Endometrial microvascular endothelial cells (primary cell): ENCODE measurements at regions not wholly inside any gene's neighbourhood (a gene's known extent, or its start where the extent isn't known, plus 50 kb on each side); places are given as distances from the start of the nearest gene placed in this dataset.
"Not testable (repeated sequence)": the region's sequence is repeated elsewhere in the genome, so short reads cannot be mapped to it uniquely, and the experiment has no call there.

Experiments
- in situ Hi-C: cut with HindIII; loops from 2 replicates; pipeline ENCODE4 v1.10.0; 2017; ENCODE audit warnings: low sequenced_read_pairs, low pct_unique_long_range_greater_than_20kb; ENCODE audit errors: inconsistent ontology term

- in situ Hi-C loops = no loop called here
Measured at GRCh38 chrX:46375831-46376230, 169.4 kb downstream of the ZNF674 start.

GRCh38 chrX:46374371-46374770 lies 170.8 kb downstream of the ZNF674 start:
- in situ Hi-C loops = no loop called here

GRCh38 chrX:46367491-46367890 lies 177.7 kb downstream of the ZNF674 start:
- in situ Hi-C loops = no loop called here

GRCh38 chrX:46366381-46367207 lies 178.6 kb downstream of the ZNF674 start:
- in situ Hi-C loops = no loop called here

- in situ Hi-C loops = no loop called here
Measured at GRCh38 chrX:46354481-46354880, 190.7 kb downstream of the ZNF674 start.

GRCh38 chrX:46341767-46342322 lies 203.4 kb downstream of the ZNF674 start:
- in situ Hi-C loops = no loop called here

- in situ Hi-C loops = no loop called here
Measured at GRCh38 chrX:46340696-46341095, 204.5 kb downstream of the ZNF674 start.

GRCh38 chrX:46333550-46333949 lies 211.7 kb downstream of the ZNF674 start:
- in situ Hi-C loops = no loop called here

GRCh38 chrX:46330981-46331380 lies 214.2 kb downstream of the ZNF674 start:
- in situ Hi-C loops = no loop called here

GRCh38 chrX:46330513-46330912 lies 214.7 kb downstream of the ZNF674 start:
- in situ Hi-C loops = no loop called here

- in situ Hi-C loops = no loop called here
Measured at GRCh38 chrX:46328133-46328532, 217.1 kb downstream of the ZNF674 start.

- in situ Hi-C loops = no loop called here
Measured at GRCh38 chrX:46327566-46328115, 217.6 kb downstream of the ZNF674 start.

- in situ Hi-C loops = no loop called here
Measured at GRCh38 chrX:46326161-46326560, 219.1 kb downstream of the ZNF674 start.

- in situ Hi-C loops = no loop called here
Measured at GRCh38 chrX:46325312-46325877, 219.8 kb downstream of the ZNF674 start.

GRCh38 chrX:46324166-46324565 lies 221.1 kb downstream of the ZNF674 start:
- in situ Hi-C loops = no loop called here

- in situ Hi-C loops = not testable (repeated sequence)
Measured at GRCh38 chrX:46322929-46323328, 222.3 kb downstream of the ZNF674 start.

- in situ Hi-C loops = no loop called here
Measured at GRCh38 chrX:46321676-46322075, 223.5 kb downstream of the ZNF674 start.

- in situ Hi-C loops = no loop called here
Measured at GRCh38 chrX:46319750-46320149, 225.5 kb downstream of the ZNF674 start.

GRCh38 chrX:46318551-46318950 lies 226.7 kb downstream of the ZNF674 start:
- in situ Hi-C loops = no loop called here

GRCh38 chrX:46317163-46317562 lies 228.1 kb downstream of the ZNF674 start:
- in situ Hi-C loops = no loop called here
